SJCRH30 (cell line): ENCODE measurements at regions not wholly inside any gene's neighbourhood (a gene's known extent, or its start where the extent isn't known, plus 50 kb on each side); places are given as distances from the start of the nearest gene placed in this dataset.
"Not testable (repeated sequence)": the region's sequence is repeated elsewhere in the genome, so short reads cannot be mapped to it uniquely, and the experiment has no call there.

ENCODE experiments used
- DNase-seq, 2 experiments: peaks; one replicate each; pipeline ENCODE4 v3.0.0-alpha.2; 2015 to 2020
- H3K27ac ChIP-seq: fragments of 250-450 bp; sonication (Bioruptor Pico); 2 replicates; pipeline ENCODE4 v1.5.1; 2020; ENCODE audit warnings: mild to moderate bottlenecking, moderate library complexity
- H3K27me3 ChIP-seq: fragments of 250-450 bp; sonication (Bioruptor Pico); 2 replicates; pipeline ENCODE4 v1.5.1; 2020; ENCODE audit warnings: mild to moderate bottlenecking, moderate library complexity
- H3K36me3 ChIP-seq: fragments of 250-450 bp; sonication (Bioruptor Pico); 2 replicates; pipeline ENCODE4 v1.5.1; 2020; ENCODE audit warnings: mild to moderate bottlenecking, moderate library complexity
- H3K4me1 ChIP-seq: fragments of 250-450 bp; sonication (Bioruptor Pico); 2 replicates; pipeline ENCODE4 v1.5.1; 2020; ENCODE audit warnings: mild to moderate bottlenecking, moderate library complexity
- H3K4me3 ChIP-seq: fragments of 250-450 bp; sonication (Bioruptor Pico); 2 replicates; pipeline ENCODE4 v1.5.1; 2020; ENCODE audit warnings: mild to moderate bottlenecking, moderate library complexity
- H3K9me3 ChIP-seq: fragments of 250-450 bp; sonication (Bioruptor Pico); replicated peaks from 2 replicates; pipeline ENCODE4 v1.5.1; 2020; ENCODE audit warnings: mild to moderate bottlenecking, moderate library complexity

DNA sequence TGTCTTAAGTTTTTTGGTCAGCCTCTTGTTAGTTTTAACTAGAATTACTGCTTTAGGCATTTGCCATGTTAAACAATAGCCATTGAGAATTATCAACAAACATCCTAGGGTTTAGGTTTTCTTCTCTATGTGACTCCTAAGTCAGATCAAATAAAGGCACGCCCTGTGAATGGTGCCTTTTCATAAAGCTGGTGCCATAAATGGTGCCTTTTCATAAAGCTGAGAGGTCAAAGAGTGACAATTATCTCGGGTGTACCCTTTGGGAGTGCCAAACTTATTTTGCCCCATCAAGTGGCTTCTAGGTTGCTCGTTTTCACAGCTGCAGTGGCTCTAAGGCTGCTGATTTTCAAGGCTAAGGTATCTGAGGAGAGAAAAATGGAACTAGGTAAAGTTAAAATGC lies 391.6 kb downstream of the DMRTA1 start:
- H3K27ac ChIP-seq, result no peak overlapping the region
- H3K4me3 ChIP-seq, result no peak overlapping the region
- no peak for DNase-seq

DNA sequence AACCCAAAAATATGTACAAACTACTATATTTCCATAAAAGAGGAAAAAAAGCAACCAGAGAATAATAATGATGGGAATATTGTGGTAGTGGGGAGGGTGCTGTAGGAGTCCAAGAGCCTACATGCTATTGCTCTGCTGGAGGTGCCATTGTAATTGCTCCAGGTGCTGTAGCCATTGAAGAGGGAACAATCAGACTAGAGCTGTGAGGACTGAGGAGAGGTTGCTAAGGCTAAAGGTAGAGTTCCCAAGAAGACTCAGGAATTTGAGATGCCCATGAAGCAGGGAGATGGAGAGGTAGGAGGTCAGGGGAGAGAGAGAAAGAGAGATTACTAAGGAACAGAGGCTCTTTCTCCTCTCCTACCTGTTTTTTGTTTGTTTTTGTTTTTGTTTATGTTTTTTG lies 394.0 kb downstream of the DMRTA1 start:
- no peaks in the 10 kb centered on the region for H3K27me3 ChIP-seq
- H3K4me1 ChIP-seq, result no peaks in the 10 kb centered on the region
- no peak overlapping the region for H3K27ac ChIP-seq
- H3K9me3 ChIP-seq, result no peaks in the 10 kb centered on the region
- DNase-seq, result no peak
- no peak overlapping the region for H3K4me3 ChIP-seq
- no peaks in the 10 kb centered on the region for H3K36me3 ChIP-seq

More for the DNA sequence above, 391.6 kb downstream of the DMRTA1 start:
- H3K27me3 ChIP-seq, result no peaks in the 10 kb centered on the region
- no peaks in the 10 kb centered on the region for H3K9me3 ChIP-seq
- no peaks in the 10 kb centered on the region for H3K4me1 ChIP-seq
- H3K36me3 ChIP-seq, result no peaks in the 10 kb centered on the region

DNA sequence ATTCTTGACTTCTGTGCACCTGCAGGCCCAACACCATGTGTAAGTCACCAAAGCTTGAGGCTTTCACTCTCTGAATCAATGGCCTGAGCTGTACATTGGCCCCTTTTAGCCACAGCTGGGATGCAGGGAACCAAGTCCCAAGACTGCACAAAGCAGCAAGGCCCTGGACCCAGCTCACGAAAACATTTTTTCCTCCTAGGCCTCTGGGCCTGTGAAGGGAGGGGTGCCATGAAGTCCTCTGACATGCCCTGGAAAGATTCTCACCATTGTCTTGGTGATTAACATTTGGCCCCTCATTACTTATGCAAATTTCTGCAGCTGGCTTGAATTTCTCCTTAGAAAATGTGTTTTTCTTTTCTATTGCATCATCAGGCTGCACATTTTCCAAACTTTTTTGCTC lies 398.6 kb downstream of the DMRTA1 start:
- not testable (repeated sequence) for H3K4me3 ChIP-seq

DNA sequence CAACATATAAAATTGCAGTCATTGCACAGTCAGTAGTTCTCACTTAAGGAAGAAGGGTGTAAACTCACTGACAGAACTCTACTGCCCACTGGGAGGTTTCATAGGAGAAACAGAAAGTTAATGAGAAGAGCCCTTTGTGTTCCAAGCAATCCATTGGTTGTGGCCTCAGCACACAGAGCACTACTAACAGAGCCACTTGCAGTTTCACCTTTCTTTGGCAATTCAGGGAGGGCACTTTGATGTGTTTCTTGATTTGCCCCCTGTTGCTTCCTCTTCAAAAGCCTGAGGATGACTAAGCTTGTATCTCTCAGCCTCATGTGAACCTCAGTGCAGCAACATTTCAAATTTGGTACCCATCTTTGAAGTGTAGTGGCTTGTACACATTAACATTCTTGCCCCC lies 409.4 kb downstream of the DMRTA1 start:
- H3K4me1 ChIP-seq, result no peaks in the 10 kb centered on the region
- H3K9me3 ChIP-seq, result no peaks in the 10 kb centered on the region
- H3K27ac ChIP-seq, result no peak overlapping the region
- H3K36me3 ChIP-seq, result no peaks in the 10 kb centered on the region
- H3K4me3 ChIP-seq, result no peak overlapping the region
- DNase-seq, result no peak
- H3K27me3 ChIP-seq, result no peaks in the 10 kb centered on the region

More for the DNA sequence above, 398.6 kb downstream of the DMRTA1 start:
- not testable (repeated sequence) for H3K36me3 ChIP-seq, H3K27me3 ChIP-seq, DNase-seq, H3K4me1 ChIP-seq, H3K9me3 ChIP-seq, H3K27ac ChIP-seq

DNA sequence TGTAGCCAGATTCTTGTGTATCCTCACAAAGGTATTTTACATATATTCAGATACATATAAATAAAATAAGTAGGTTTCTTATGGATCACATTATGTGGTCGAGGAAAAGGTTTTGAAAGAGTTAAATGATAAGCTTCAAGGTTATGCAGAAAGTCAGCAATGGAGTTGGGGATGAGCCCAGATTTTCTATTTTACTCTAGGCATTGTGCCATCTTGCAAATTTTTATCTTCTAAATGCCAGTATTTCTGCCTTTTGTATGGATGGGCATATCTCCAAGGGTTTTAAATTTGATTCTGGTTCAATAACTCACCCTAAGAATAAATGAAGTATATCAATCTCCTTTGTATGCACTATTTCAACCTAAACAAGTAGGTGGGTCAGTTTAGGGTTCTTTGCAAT lies 410.7 kb downstream of the DMRTA1 start:
- DNase-seq, result no peak
- no peak overlapping the region for H3K27ac ChIP-seq
- H3K9me3 ChIP-seq, result no peaks in the 10 kb centered on the region
- H3K36me3 ChIP-seq, result no peaks in the 10 kb centered on the region
- no peaks in the 10 kb centered on the region for H3K4me1 ChIP-seq
- no peaks in the 10 kb centered on the region for H3K27me3 ChIP-seq
- H3K4me3 ChIP-seq, result no peak overlapping the region

DNA sequence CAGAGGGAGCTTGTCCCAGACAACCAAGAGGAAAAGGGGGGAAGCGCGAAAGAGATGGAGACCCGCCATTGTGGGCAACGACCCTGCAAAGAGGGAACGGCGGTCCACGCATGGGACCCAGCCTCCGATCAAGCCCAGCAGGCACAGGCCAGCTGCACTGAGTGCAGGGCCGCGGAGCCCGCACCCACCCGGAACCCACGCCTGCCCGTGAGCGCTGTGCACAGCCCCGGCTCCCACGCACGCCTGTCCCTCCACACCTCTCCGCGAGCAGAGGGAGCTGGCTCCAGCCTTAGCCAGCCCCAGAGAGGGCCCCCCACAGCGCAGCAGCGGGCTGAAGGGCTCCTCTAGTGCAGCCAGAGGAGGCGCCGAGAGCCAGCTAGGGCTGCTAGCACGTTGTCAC lies 416.5 kb downstream of the DMRTA1 start:
- Histone ChIP-seq H3K4me3 (no peak overlapping the region), H3K27ac (no peak overlapping the region), H3K27me3 (no peaks in the 10 kb centered on the region), H3K9me3 (no peaks in the 10 kb centered on the region), H3K4me1 (no peaks in the 10 kb centered on the region), H3K36me3 (no peaks in the 10 kb centered on the region)
- DNase-seq, result no peak

DNA sequence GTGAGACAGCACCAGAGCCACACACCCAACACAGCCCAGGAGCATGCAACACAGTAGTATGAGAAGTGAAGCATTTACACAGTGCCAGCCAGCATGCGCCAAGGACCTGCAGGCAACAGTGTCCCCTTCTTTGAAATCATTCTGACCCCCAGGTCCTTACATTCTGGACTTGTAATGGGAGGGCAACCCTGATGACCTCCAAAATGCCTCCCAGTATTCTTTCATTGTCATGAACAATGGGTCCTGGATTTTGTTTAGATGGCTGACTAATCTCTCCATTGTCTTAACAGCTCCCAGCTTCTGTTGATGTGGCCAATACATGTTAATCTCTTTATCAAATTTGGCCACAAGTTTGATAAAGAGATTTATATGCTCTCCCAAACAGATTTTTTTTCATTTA lies 417.1 kb downstream of the DMRTA1 start:
- Histone ChIP-seq H3K36me3 (no peaks in the 10 kb centered on the region), H3K9me3 (no peaks in the 10 kb centered on the region), H3K4me1 (no peaks in the 10 kb centered on the region), H3K4me3 (no peak overlapping the region), H3K27ac (no peak overlapping the region), H3K27me3 (no peaks in the 10 kb centered on the region)
- DNase-seq, result no peak

DNA sequence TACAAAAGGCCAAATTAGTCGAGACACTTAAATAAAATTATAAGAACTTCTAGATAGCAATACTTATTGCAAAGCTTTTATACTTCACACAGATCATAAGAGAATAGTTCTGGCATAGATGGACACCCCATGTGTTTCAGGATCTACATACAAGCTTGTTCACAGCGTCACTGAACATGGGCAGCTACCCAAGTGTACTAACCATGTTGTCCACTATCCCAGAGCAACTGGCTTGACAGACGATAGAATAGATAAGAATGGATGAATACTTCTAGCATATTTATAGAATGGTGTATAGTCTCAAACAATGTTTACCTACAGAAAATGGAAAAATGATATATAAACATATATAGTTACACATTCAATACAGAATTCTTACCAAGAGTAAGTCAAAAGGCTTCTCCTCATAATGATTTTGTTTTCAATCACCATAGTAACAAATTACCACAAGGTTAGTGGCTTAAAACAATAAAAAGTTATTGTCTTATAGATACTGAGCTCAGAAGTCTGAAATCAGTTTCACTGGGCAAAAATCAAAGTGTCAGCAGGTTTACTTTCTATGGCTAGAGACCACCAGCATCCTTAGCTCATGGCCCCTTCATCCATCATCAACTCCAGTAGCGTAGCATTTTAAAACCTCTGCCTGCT lies 446.7 kb downstream of the DMRTA1 start:
- DNase-seq, result no peak
- Histone ChIP-seq H3K4me1 (no peaks in the 10 kb centered on the region), H3K36me3 (no peaks in the 10 kb centered on the region), H3K27ac (no peak overlapping the region), H3K9me3 (no peaks in the 10 kb centered on the region), H3K4me3 (no peak overlapping the region), H3K27me3 (no peaks in the 10 kb centered on the region)

DNA sequence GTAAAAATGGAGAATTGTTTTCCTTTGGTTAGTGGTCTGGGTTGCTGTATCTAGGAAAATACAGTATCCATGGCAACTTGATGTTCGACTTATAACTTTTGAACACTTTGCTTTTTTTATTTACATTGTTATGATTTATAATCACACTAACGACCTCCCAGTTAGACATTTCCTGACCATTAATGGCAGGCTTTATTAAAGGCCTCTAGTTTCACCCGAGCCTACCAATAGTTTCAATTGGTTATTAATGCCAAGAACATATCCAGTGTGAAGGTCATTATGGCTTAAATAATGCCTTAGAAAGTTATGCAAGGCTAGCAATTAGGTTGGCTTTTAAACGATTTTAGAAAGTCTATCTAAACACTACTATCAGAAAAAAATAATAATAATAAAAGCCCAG lies 452.0 kb downstream of the DMRTA1 start:
- H3K27ac ChIP-seq, result no peak overlapping the region
- no peaks in the 10 kb centered on the region for H3K36me3 ChIP-seq
- H3K9me3 ChIP-seq, result no peaks in the 10 kb centered on the region

DNA sequence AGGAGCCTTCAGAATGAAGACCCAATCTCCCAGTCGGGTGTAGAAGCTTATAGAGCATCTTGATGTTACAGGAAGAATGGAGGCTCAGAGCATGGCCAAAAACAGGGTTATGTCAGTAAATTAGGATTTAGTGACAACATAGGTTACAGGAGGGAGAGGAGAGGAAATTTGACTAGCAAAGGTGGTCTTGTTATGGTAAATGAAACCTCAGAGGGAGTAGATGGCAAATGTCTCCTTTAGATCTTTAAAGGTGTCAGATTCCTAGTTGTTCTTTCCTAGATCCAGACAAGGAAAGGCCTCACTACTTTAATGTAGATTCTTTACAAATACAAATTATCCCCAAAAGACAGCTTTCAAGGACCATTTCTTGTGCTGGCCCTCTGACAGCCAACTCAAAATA lies 465.0 kb downstream of the DMRTA1 start:
- DNase-seq, result no peak
- Histone ChIP-seq H3K4me1 (no peaks in the 10 kb centered on the region), H3K9me3 (no peaks in the 10 kb centered on the region), H3K36me3 (no peaks in the 10 kb centered on the region), H3K27me3 (no peaks in the 10 kb centered on the region), H3K4me3 (no peak overlapping the region), H3K27ac (no peak overlapping the region)

More for the DNA sequence above, 452.0 kb downstream of the DMRTA1 start:
- no peaks in the 10 kb centered on the region for H3K27me3 ChIP-seq
- H3K4me3 ChIP-seq, result no peak overlapping the region
- no peaks in the 10 kb centered on the region for H3K4me1 ChIP-seq
- DNase-seq, result no peak

DNA sequence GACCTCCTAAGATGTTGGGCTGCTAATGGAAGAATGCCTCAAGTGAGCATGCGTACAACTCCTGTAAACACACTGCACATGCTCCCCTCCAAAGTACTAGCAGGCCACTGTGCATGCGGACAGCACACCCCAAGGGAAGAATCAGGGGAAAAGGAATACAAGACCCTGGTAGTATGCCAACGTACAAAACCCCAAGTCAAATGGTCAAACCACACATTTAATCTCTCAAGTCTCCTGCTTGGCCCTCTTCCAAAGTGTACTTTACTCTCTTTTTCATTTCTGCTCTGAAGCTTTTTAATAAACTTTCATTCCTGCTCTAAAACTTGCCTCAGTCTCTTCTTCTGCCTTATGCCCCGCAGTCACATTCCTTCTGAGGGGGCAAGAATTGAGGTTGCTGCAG lies 466.4 kb downstream of the DMRTA1 start:
- H3K9me3 ChIP-seq, result no peaks in the 10 kb centered on the region
- H3K36me3 ChIP-seq, result no peaks in the 10 kb centered on the region
- no peaks in the 10 kb centered on the region for H3K4me1 ChIP-seq
- H3K27me3 ChIP-seq, result no peaks in the 10 kb centered on the region
- peak in 1 of 2 experiments; percentile 28 for DNase-seq
- H3K27ac ChIP-seq, result no peak overlapping the region
- no peak overlapping the region for H3K4me3 ChIP-seq

DNA sequence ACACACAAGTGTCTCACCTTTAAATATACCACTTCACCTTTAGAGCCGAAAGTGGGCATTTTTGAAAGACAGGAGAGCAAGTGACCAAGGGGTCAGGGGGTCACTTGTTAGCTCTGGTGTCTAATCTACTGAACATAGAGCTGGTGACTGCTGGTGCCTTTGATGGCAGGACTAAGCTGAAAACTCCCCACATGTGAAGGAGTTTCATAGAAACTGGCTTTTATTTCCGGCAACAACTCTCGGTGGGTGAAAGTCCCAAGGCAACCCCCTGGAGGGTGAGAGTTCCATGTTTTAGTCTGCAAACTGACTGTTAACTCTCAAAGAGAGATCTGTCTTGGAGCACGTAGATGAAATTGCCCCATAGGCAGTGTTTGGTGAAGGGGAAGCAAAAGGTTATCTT lies 466.9 kb downstream of the DMRTA1 start:
- Histone ChIP-seq H3K4me1 (no peaks in the 10 kb centered on the region), H3K27ac (no peak overlapping the region), H3K36me3 (no peaks in the 10 kb centered on the region), H3K4me3 (no peak overlapping the region), H3K9me3 (no peaks in the 10 kb centered on the region), H3K27me3 (no peaks in the 10 kb centered on the region)
- DNase-seq, result no peak

DNA sequence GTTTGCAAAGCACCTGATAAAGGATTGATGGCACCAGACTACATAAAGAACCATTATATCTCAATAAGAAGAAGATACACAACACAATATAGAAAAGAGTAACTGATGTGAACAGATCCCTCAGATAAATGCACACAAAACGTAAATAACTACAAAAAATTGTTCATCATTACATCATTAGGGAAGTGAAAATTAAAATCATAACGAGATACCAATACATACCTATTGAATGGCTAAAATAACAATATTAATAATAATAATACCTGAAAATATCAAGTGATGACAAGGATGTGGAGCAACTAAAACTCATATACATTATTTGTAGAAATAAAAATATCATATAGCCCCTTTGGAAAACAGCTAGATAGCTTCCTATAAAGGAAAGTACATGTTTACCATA lies 469.5 kb downstream of the DMRTA1 start:
- Histone ChIP-seq H3K27ac (no peak overlapping the region), H3K27me3 (no peaks in the 10 kb centered on the region), H3K36me3 (no peaks in the 10 kb centered on the region), H3K9me3 (no peaks in the 10 kb centered on the region), H3K4me1 (no peaks in the 10 kb centered on the region), H3K4me3 (no peak overlapping the region)
- no peak for DNase-seq

DNA sequence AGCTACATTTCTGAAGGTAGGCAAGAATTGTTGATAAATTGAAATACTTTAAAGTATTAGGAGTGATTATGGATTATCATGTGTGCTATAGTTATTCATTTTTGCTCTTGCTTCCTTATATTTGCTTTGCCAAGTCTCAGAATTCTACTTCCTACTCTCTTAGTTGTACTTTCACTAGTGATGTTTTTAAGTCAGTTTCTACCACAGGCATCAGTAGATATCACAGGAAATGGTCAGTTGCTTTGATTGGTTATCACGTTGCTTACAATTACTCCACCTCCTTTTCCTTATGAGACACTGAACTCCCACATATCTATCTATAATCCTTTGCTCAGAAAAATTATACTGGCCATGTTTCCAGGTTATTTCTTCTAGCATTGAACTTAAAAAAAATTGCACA lies 472.8 kb downstream of the DMRTA1 start:
- no peaks in the 10 kb centered on the region for H3K27me3 ChIP-seq
- H3K9me3 ChIP-seq, result no peaks in the 10 kb centered on the region
- H3K36me3 ChIP-seq, result no peaks in the 10 kb centered on the region
- no peak overlapping the region for H3K27ac ChIP-seq
- DNase-seq, result no peak
- H3K4me1 ChIP-seq, result no peaks in the 10 kb centered on the region
- no peak overlapping the region for H3K4me3 ChIP-seq

DNA sequence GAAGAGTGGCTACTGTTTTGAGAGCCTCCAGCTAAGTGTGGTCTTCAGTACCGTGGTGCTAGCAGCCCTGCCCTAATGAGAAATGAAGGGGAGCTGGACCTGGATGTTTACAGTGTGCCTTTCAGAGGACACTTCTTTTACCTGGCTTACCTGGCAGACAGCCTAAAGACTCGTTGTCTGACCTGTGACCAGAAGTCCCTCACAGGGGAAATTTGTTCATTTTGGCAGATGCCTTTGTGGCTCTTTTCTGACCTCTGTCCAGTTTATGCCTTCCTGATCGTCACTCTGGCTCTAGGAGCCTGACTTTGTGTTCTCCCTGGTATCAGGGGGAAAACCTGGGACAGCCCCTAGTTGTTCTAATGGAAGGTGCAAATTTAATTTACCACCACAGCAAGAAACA lies 475.1 kb downstream of the DMRTA1 start:
- Histone ChIP-seq H3K27me3 (no peaks in the 10 kb centered on the region), H3K27ac (no peak overlapping the region), H3K4me3 (no peak overlapping the region), H3K9me3 (no peaks in the 10 kb centered on the region), H3K36me3 (no peaks in the 10 kb centered on the region), H3K4me1 (no peaks in the 10 kb centered on the region)
- DNase-seq, result no peak

DNA sequence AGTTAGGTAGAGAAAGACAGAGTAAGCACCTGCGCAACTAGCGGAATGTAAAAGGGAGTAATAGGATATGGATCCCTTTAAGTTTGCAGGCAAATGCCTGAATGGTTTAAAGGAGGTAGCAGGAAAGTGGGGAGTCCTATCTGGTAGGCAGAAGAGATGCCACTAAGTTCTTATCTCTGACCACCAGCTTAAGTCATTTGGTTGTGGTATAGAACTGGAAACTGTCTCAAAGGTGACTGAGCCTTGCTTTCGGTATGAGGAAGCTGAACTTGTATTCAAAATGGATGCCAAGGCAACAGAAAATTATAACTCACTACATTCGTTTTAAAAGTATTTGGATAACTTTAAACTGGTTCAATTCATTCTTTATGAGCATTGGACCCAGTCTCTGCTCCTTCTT lies 475.6 kb downstream of the DMRTA1 start:
- no peak for DNase-seq
- H3K36me3 ChIP-seq, result no peaks in the 10 kb centered on the region
- H3K27ac ChIP-seq, result no peak overlapping the region
- H3K4me3 ChIP-seq, result no peak overlapping the region
- H3K9me3 ChIP-seq, result no peaks in the 10 kb centered on the region
- H3K4me1 ChIP-seq, result no peaks in the 10 kb centered on the region
- H3K27me3 ChIP-seq, result no peaks in the 10 kb centered on the region
